ENCODE measurements at regions not wholly inside any gene's neighbourhood (a gene's known extent, or its start where the extent isn't known, plus 50 kb on each side); places are given as distances from the start of the nearest gene placed in this dataset.

DNA sequence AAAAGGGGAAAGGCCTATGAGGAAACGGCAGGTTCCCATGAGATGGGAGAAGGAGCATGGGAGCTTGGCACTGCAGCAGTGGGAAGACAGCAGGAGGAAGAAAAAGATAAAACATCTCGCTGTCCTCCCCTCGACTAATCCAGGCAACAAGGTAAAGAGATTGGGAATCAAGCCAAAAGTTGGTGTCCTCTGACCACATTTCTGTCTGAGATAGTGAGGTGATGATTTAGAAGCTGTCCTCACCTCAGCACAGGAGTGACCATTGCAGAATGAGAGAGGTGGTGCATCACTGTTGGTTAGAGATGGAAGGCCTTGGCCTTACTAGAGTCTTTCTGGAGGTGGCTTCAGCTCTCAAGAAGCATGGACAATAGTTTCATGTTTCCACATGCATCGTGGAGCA is 226.6 kb upstream of the CCDC54 start:
- no peak for DNase-seq
- Histone ChIP-seq H3K27me3 (ENCODE audit: insufficient read depth, low read depth, severe bottlenecking) (no peaks in the 10 kb centered on the region), H3K4me3 (ENCODE audit: low read depth, low read length) (no peak overlapping the region), H3K27ac (no peak overlapping the region), H3K36me3 (no peaks in the 10 kb centered on the region), H3K9me3 (ENCODE audit: severe bottlenecking) (peaks cover 6% of the 10 kb centered on the region)
- TF ChIP-seq CTCF (IDR thresholded peaks at IDR 0.05; ENCODE audit: low read depth, low read length) = no peak

GRCh38 chr3:107153981-107154380 is 223.3 kb upstream of the CCDC54 start:
- no peak for DNase-seq
- TF ChIP-seq CTCF (IDR thresholded peaks at IDR 0.05; ENCODE audit: low read depth, low read length) = no peak
- no peak overlapping the region for H3K4me3 ChIP-seq (ENCODE audit: low read depth, low read length)
- no peak overlapping the region for H3K27ac ChIP-seq
- no peaks in the 10 kb centered on the region for H3K36me3 ChIP-seq
- no peaks in the 10 kb centered on the region for H3K27me3 ChIP-seq (ENCODE audit: insufficient read depth, low read depth, severe bottlenecking)
- H3K9me3 ChIP-seq (ENCODE audit: severe bottlenecking) = peaks cover 15% of the 10 kb centered on the region

DNA sequence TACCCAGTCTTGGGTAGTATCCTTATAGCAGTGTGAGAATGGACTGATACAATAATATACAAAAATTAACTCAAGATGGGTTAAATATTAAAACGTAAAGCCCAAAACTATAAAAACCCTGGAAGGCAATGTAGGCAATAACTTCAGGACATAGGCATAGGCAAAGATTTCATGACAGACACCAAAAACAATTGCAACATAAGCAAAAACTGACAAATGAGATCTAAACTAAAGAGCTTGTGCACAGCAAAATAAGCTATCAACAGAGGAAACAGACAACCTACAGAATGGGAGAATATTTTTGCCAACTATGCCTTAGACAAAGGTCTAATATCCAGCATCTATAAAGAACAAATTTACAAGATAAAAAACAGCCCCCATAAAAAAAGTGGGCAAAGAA is 204.8 kb upstream of the CCDC54 start:
- DNase-seq = no peak
- no peaks in the 10 kb centered on the region for H3K27me3 ChIP-seq (ENCODE audit: insufficient read depth, low read depth, severe bottlenecking)
- no peak overlapping the region for H3K4me3 ChIP-seq (ENCODE audit: low read depth, low read length)
- no peaks in the 10 kb centered on the region for H3K36me3 ChIP-seq
- no peak overlapping the region for H3K27ac ChIP-seq
- peaks cover 21% of the 10 kb centered on the region for H3K9me3 ChIP-seq (ENCODE audit: severe bottlenecking)
- TF ChIP-seq CTCF (IDR thresholded peaks at IDR 0.05; ENCODE audit: low read depth, low read length) = no peak

- no peak for DNase-seq
- no peak overlapping the region for H3K27ac ChIP-seq
- TF ChIP-seq CTCF (IDR thresholded peaks at IDR 0.05; ENCODE audit: low read depth, low read length) = no peak
These were observed 192.9 kb upstream of the CCDC54 start for GRCh38 chr3:107184375-107184774.

DNA sequence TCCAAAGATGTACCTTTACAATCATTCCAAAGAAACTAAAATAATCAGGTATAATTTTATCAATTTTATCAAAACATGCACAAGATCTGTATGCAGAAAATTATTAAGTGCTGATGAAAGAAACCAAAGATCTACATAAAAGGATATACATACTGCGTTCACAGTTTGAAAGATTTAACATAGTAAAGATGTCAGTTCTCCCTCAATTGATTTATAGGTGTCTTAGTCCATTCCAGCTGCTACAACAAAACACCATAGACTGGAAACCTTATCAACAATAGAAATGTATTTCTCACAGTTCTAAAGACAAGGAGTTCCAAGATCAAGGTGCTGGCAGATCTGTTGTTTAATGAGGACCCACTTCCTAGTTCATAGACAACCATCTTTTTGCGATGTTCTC is 189.0 kb upstream of the CCDC54 start:
- Histone ChIP-seq H3K9me3 (ENCODE audit: severe bottlenecking) (no peaks in the 10 kb centered on the region), H3K27me3 (ENCODE audit: insufficient read depth, low read depth, severe bottlenecking) (no peaks in the 10 kb centered on the region), H3K4me3 (ENCODE audit: low read depth, low read length) (no peak overlapping the region), H3K36me3 (no peaks in the 10 kb centered on the region), H3K27ac (no peak overlapping the region)
- no peak for TF ChIP-seq CTCF (IDR thresholded peaks at IDR 0.05; ENCODE audit: low read depth, low read length)
- no peak for DNase-seq

More at GRCh38 chr3:107184375-107184774, 192.9 kb upstream of the CCDC54 start:
- Histone ChIP-seq H3K36me3 (no peaks in the 10 kb centered on the region), H3K9me3 (ENCODE audit: severe bottlenecking) (no peaks in the 10 kb centered on the region), H3K27me3 (ENCODE audit: insufficient read depth, low read depth, severe bottlenecking) (no peaks in the 10 kb centered on the region), H3K4me3 (ENCODE audit: low read depth, low read length) (no peak overlapping the region)

DNA sequence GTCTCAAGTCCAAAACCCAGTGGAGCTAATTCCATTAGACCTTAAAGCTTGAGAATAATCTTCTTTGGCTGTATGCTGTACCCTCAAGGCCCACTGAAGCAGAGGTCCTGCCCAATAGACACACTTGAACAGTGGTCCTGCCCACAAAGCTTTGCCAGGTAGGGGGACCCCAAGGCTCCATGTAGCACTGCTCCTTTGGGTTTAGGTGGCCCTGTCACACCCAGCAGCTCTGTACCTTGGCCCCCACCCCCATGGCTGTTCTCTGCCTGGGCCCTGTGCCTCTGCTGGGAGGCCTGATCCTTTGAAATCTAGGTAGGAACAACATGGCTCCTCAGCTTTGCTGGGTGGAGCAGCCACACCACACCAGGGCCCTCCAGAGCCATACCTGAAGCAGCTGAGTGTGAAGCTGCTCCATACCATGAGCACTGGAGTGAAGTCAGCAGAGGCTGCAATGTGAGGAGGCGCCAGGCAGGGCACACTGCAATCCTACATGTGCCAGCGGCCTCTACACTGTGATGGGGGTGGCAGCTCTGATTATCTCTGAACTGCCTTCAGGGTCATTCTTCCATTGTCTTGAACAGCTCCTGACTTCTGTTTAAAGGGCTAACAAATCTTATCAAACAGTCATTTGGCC is 188.0 kb upstream of the CCDC54 start:
- no peak for TF ChIP-seq CTCF (IDR thresholded peaks at IDR 0.05; ENCODE audit: low read depth, low read length)
- no peaks in the 10 kb centered on the region for H3K9me3 ChIP-seq (ENCODE audit: severe bottlenecking)
- no peak for DNase-seq
- no peaks in the 10 kb centered on the region for H3K36me3 ChIP-seq
- H3K4me3 ChIP-seq (ENCODE audit: low read depth, low read length) = no peak overlapping the region
- no peaks in the 10 kb centered on the region for H3K27me3 ChIP-seq (ENCODE audit: insufficient read depth, low read depth, severe bottlenecking)
- no peak overlapping the region for H3K27ac ChIP-seq
